Neuronal stem cell (in vitro differentiated cells): ENCODE measurements at regions not wholly inside any gene's neighbourhood (a gene's known extent, or its start where the extent isn't known, plus 50 kb on each side); places are given as distances from the start of the nearest gene placed in this dataset.

Experiments
- DNase-seq: peaks from one replicate; pipeline ENCODE4 v3.0.0-alpha.2; 2013; ENCODE audit warnings: low spot score
- H2AFZ ChIP-seq: one replicate; pipeline ENCODE4 v1.6.1; 2013; ENCODE audit warnings: mild to moderate bottlenecking, low read length, inconsistent platforms
- H2AK5ac ChIP-seq: 2 replicates; pipeline ENCODE4 v1.6.1; 2013; ENCODE audit warnings: low read depth, mild to moderate bottlenecking, inconsistent platforms, low read length, moderate library complexity, mixed read lengths
- H2BK120ac ChIP-seq: 2 replicates; pipeline ENCODE4 v1.6.1; 2013; ENCODE audit warnings: low read depth, mild to moderate bottlenecking, inconsistent platforms, low read length, moderate library complexity, mixed read lengths
- H2BK12ac ChIP-seq: one replicate; pipeline ENCODE4 v1.6.1; 2013; ENCODE audit warnings: low read length, inconsistent platforms
- H2BK15ac ChIP-seq: 2 replicates; pipeline ENCODE4 v1.6.1; 2013; ENCODE audit warnings: mild to moderate bottlenecking, low read length, inconsistent platforms, mixed read lengths
- H2BK5ac ChIP-seq: one replicate; pipeline ENCODE4 v1.6.1; 2013; ENCODE audit warnings: inconsistent platforms, mild to moderate bottlenecking, low read length, moderate library complexity
- H3K14ac ChIP-seq: one replicate; pipeline ENCODE4 v1.6.1; 2013; ENCODE audit warnings: low read length, inconsistent platforms
- H3K18ac ChIP-seq: 2 replicates; pipeline ENCODE4 v1.6.1; 2013; ENCODE audit warnings: low read length, inconsistent platforms
- H3K23ac ChIP-seq: 2 replicates; pipeline ENCODE4 v1.6.1; 2013; ENCODE audit warnings: low read depth, mild to moderate bottlenecking, mixed read lengths, low read length, inconsistent platforms; ENCODE audit not compliant: poor library complexity
- H3K27ac ChIP-seq: replicated peaks from 3 replicates; pipeline ENCODE4 v1.5.1; 2013; ENCODE audit warnings: low read length, inconsistent platforms
- H3K27me3 ChIP-seq, 3 experiments: 2 replicates each; pipeline ENCODE4 v1.6.1; 2013; ENCODE audit warnings: low read length in 3 of 3, mild to moderate bottlenecking in 2 of 3, inconsistent platforms in 1 of 3, low read depth in 1 of 3, mixed read lengths in 1 of 3, moderate library complexity in 1 of 3; ENCODE audit not compliant: control insufficient read depth in 3 of 3, insufficient read depth in 3 of 3
- H3K36me3 ChIP-seq, 2 donors: replicated peaks in 1 of 2; 2 replicates each; pipeline ENCODE4 v1.6.1; 2013; ENCODE audit warnings: low read length in 2 of 2; ENCODE audit not compliant: control insufficient read depth in 2 of 2, insufficient read depth in 2 of 2
- H3K4ac ChIP-seq: 2 replicates; pipeline ENCODE4 v1.6.1; 2013; ENCODE audit warnings: inconsistent platforms, mild to moderate bottlenecking, low read length, moderate library complexity
- H3K4me1 ChIP-seq, 2 donors: 1 replicate in 1 of 2; 2 replicates in 1 of 2; pipeline ENCODE4 v1.6.1; 2013; ENCODE audit warnings: low read length in 2 of 2, low read depth in 1 of 2; ENCODE audit not compliant: control insufficient read depth in 2 of 2, insufficient read depth in 1 of 2
- H3K4me2 ChIP-seq: one replicate; pipeline ENCODE4 v1.6.1; 2013; ENCODE audit warnings: mild to moderate bottlenecking, low read length, inconsistent platforms; ENCODE audit not compliant: insufficient read depth, poor library complexity, severe bottlenecking
- H3K4me3 ChIP-seq, 2 donors: 2 replicates each; pipeline ENCODE4 v1.5.1; 2013; ENCODE audit warnings: low read length in 2 of 2, mild to moderate bottlenecking in 2 of 2, inconsistent platforms in 1 of 2, moderate library complexity in 1 of 2
- H3K79me1 ChIP-seq: one replicate; pipeline ENCODE4 v1.6.1; 2013; ENCODE audit warnings: low read depth, mild to moderate bottlenecking, inconsistent platforms, low read length, moderate library complexity
- H3K9ac ChIP-seq: one replicate; pipeline ENCODE4 v1.6.1; 2013; ENCODE audit warnings: mild to moderate bottlenecking, low read depth, low read length, inconsistent platforms; ENCODE audit not compliant: poor library complexity
- H3K9me3 ChIP-seq, 2 donors: replicated peaks in 1 of 2; 2 replicates each; pipeline versions ENCODE3 to v1.6.1; 2013; ENCODE audit warnings: low read length in 2 of 2, mild to moderate bottlenecking in 2 of 2, inconsistent platforms in 1 of 2, low read depth in 1 of 2, mixed read lengths in 1 of 2, moderate library complexity in 1 of 2; ENCODE audit not compliant: control insufficient read depth in 2 of 2, insufficient read depth in 1 of 2
- H4K8ac ChIP-seq: one replicate; pipeline ENCODE4 v1.6.1; 2013; ENCODE audit warnings: low read depth, mild to moderate bottlenecking, inconsistent platforms, low read length, moderate library complexity
- H4K91ac ChIP-seq: one replicate; pipeline ENCODE4 v1.6.1; 2013; ENCODE audit warnings: low read length, low read depth, mild to moderate bottlenecking, inconsistent platforms; ENCODE audit not compliant: poor library complexity
- WGBS, 2 donors: extraction: QIAGEN DNeasy Blood & Tissue Kit; methylation state at CpG; one replicate each; pipeline ENCODE4 v1.1.7; 2013; ENCODE audit warnings: missing lambda C conversion rate in 2 of 2, mixed read lengths in 1 of 2; ENCODE audit not compliant: insufficient read length in 2 of 2, insufficient replicate concordance in 1 of 2; ENCODE audit errors: extremely low coverage in 2 of 2; 5-methylcytosine and 5-hydroxymethylcytosine counted together

DNA sequence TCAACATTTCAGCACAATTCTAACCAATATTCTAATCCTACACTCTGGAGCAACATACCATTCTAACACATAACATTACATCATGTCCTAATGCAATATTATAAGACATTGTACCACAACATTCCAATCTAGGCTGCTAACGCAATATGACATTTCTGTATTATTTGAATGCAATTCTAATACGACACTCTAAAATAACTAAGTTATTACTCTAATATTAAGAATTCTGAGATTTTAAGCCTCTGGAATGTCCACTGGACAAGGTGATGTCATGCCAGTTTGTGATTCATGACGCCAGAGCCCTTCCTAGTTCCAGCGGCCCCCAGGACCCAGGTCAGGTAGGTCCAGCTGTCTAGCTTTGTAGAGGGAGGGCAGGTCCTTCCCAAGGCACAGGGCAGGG is 69.7 kb upstream of the SIRPA start:
- H3K4ac ChIP-seq: no peak overlapping the region
- H2BK5ac ChIP-seq: no peak overlapping the region
- no peaks in the 10 kb centered on the region for H3K79me1 ChIP-seq
- no peak overlapping the region for H4K91ac ChIP-seq
- no peak overlapping the region for H3K14ac ChIP-seq
- H3K23ac ChIP-seq: no peak overlapping the region
- no peak overlapping the region for H3K9ac ChIP-seq
- no peak overlapping the region for H3K4me3 ChIP-seq
- H2AFZ ChIP-seq: no peak overlapping the region
- no peak overlapping the region for H3K4me2 ChIP-seq
- no peak overlapping the region for H3K18ac ChIP-seq
- peaks cover 3 to 9% of the 10 kb centered on the region in 2 donors for H3K9me3 ChIP-seq
- H3K27ac ChIP-seq: no peak overlapping the region
- WGBS, 2 donors: no CpG with 5 or more reads among the region's 4 CpGs
- no peak overlapping the region for H2BK120ac ChIP-seq
- no peak for DNase-seq
- H2BK12ac ChIP-seq: no peak overlapping the region
- peaks cover 0 to 9% of the 10 kb centered on the region in 2 donors for H3K4me1 ChIP-seq
- peaks cover 0 to 15% (median 0%) of the 10 kb centered on the region in 3 experiments for H3K27me3 ChIP-seq
- H4K8ac ChIP-seq: no peak overlapping the region
- H3K36me3 ChIP-seq: no peaks in the 10 kb centered on the region
- H2AK5ac ChIP-seq: no peak overlapping the region
- no peak overlapping the region for H2BK15ac ChIP-seq

DNA sequence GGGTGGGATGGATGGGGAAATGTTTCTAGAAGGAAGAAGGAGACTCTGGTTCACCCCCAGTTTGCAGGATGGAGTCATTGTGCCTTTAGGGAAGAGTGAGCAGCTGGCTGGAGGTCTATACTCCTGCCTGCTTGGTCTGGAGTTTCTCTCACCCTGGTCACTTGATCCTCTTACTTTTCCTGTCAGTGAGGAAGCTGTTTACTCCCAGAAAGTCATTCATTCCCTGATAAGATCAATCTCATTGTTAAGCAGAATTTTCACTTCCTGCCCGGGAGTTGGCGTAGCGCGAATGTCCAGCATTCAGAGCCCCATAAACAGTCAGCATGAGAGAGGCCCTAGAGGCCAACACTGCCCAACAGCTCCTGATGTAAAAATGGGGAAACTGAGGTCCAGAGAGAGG is 70.4 kb upstream of the SIRPA start:
- no peak overlapping the region for H3K9ac ChIP-seq
- H3K4me3 ChIP-seq: no peak overlapping the region
- no peaks in the 10 kb centered on the region for H3K36me3 ChIP-seq
- peaks cover 0 to 5% of the 10 kb centered on the region in 2 donors for H3K4me1 ChIP-seq
- H3K4ac ChIP-seq: no peak overlapping the region
- H3K4me2 ChIP-seq: no peak overlapping the region
- DNase-seq: no peak
- peak overlapping the region; percentile 53 for H2AK5ac ChIP-seq
- WGBS, 2 donors: no CpG with 5 or more reads among the region's 4 CpGs
- no peak overlapping the region for H2BK5ac ChIP-seq
- no peaks in the 10 kb centered on the region for H3K79me1 ChIP-seq
- H4K91ac ChIP-seq: no peak overlapping the region
- H2BK15ac ChIP-seq: no peak overlapping the region
- no peak overlapping the region for H3K18ac ChIP-seq
- H3K9me3 ChIP-seq: peaks cover 3 to 9% of the 10 kb centered on the region in 2 donors
- peak overlapping the region; percentile 25 for H2BK12ac ChIP-seq
- H2AFZ ChIP-seq: no peak overlapping the region
- no peak overlapping the region for H2BK120ac ChIP-seq
- no peak overlapping the region for H3K23ac ChIP-seq
- no peak overlapping the region for H4K8ac ChIP-seq
- peaks cover 0 to 10% (median 0%) of the 10 kb centered on the region in 3 experiments for H3K27me3 ChIP-seq
- no peak overlapping the region for H3K14ac ChIP-seq
- no peak overlapping the region for H3K27ac ChIP-seq

DNA sequence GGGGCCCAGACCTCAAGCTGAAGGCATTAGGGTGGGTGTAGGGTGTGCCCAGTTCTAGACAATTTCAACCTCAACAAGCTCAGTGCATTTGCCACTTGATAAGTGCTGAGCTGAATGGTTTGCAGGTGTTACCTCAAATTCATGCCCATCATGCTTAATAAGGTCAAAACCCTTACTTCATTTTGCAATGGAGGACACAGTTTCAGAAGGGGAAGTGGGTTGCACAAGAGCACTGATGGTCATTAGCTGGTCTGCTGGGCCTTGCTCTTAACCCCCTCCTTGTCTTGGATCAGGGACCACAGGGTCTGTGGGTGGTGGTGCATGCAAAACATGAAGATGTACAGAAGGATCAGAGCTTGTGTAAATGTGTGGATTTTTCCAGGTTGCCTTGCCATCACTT is 71.0 kb upstream of the SIRPA start:
- Histone ChIP-seq H3K4ac (no peak overlapping the region), H2BK15ac (no peak overlapping the region), H3K18ac (no peak overlapping the region), H3K4me3 (no peak overlapping the region), H3K9me3 (peaks cover 3 to 9% of the 10 kb centered on the region in 2 donors), H3K4me1 (peaks cover 0 to 8% of the 10 kb centered on the region in 2 donors), H3K27ac (no peak overlapping the region), H2AFZ (no peak overlapping the region), H3K27me3 (peaks cover 0 to 10% (median 0%) of the 10 kb centered on the region in 3 experiments), H2BK5ac (no peak overlapping the region), H3K14ac (no peak overlapping the region), H2BK120ac (no peak overlapping the region), H3K9ac (no peak overlapping the region), H3K23ac (no peak overlapping the region), H4K8ac (no peak overlapping the region), H3K36me3 (no peaks in the 10 kb centered on the region), H3K4me2 (no peak overlapping the region), H2BK12ac (no peak overlapping the region), H2AK5ac (no peak overlapping the region), H4K91ac (no peak overlapping the region), H3K79me1 (no peaks in the 10 kb centered on the region)
- no peak for DNase-seq

DNA sequence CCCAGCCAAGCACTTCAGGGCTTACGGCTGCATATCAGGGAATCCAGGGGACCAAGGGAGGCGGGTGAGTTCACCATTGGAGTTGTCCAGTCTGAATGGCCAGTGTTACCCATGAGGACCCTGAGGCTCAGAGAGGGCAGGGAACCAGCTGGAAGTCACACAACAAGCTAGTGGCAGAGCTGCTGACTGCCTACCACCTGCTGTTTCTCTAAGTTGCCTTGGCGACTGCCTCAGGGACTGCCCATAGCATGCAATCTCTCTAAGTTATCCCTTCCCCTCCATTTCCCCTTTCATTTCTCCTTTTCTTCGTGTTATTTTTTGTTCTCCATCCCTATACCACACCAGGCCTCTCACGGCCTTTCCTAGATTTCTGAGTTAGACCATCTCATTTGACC is 71.8 kb upstream of the SIRPA start:
- H3K36me3 ChIP-seq: no peaks in the 10 kb centered on the region
- H3K79me1 ChIP-seq: no peaks in the 10 kb centered on the region
- no peak for DNase-seq
- H4K91ac ChIP-seq: no peak overlapping the region
- no peak overlapping the region for H3K4me2 ChIP-seq
- no peak overlapping the region for H2BK5ac ChIP-seq
- H2BK12ac ChIP-seq: no peak overlapping the region
- H3K4ac ChIP-seq: no peak overlapping the region
- H3K18ac ChIP-seq: no peak overlapping the region
- H3K14ac ChIP-seq: no peak overlapping the region
- H3K4me3 ChIP-seq: no peak overlapping the region
- H2BK15ac ChIP-seq: no peak overlapping the region
- H2BK120ac ChIP-seq: no peak overlapping the region
- peaks cover 3 to 9% of the 10 kb centered on the region in 2 donors for H3K9me3 ChIP-seq
- H3K9ac ChIP-seq: no peak overlapping the region
- H3K23ac ChIP-seq: no peak overlapping the region
- no peak overlapping the region for H3K27ac ChIP-seq
- no CpG with 5 or more reads among the region's 5 CpGs for WGBS, 2 donors
- peaks cover 0 to 7% (median 0%) of the 10 kb centered on the region in 3 experiments for H3K27me3 ChIP-seq
- no peak overlapping the region for H2AK5ac ChIP-seq
- no peak overlapping the region for H2AFZ ChIP-seq
- H4K8ac ChIP-seq: no peak overlapping the region
- peaks cover 0 to 10% of the 10 kb centered on the region in 2 donors for H3K4me1 ChIP-seq
